Right renal pelvis (tissue), 4 donors: ENCODE measurements at regions not wholly inside any gene's neighbourhood (a gene's known extent, or its start where the extent isn't known, plus 50 kb on each side); places are given as distances from the start of the nearest gene placed in this dataset.

Source experiments
- DNase-seq, 4 donors: peaks; one replicate each; pipeline ENCODE4 v3.0.0-alpha.2; 2013; ENCODE audit warnings: low read depth in 4 of 4, low spot score in 3 of 4, missing footprints in 1 of 4

GRCh38 chr7:115113131-115113530, 191.2 kb downstream of the MDFIC start:
- no peak for DNase-seq

GRCh38 chr7:115110523-115110922, 188.6 kb downstream of the MDFIC start:
- no peak for DNase-seq

DNA sequence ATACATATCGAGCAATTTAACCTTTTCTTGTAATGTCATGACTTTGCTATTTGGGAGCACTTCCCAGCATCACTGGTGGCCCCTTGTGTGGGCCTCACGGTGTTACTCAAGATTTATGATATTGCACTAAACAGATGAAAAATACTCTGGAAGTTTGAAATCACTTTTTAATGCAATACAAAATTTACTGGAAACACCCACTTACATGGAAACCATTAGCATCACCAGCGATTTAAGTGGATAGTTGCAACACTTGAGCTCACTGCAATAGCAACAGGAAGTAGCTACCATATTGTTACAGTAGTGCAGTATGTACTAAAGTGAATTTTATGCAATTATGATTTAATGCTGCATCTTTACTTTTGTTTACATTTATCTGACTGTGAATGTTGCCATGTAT, 184.4 kb downstream of the MDFIC start:
- no peak for DNase-seq

DNA sequence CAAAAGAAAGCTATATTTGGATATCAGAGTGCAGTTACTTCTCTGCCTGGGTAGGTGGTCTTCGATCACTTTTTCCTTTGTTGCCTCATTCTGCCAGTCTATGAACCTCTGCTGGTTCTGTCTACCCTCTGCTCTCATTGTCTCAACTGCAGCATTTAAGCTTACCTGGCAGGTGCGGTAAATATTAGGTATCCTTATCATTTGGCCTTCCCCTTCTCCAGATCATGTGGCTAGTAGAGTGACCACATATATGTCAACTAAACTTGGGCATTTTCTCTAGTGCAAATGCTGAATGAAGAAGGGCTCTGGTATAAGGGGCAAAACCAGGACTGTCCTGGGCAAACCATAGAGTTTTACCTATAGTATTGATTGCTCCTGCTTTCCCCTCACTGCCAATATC, 180.8 kb downstream of the MDFIC start:
- no peak for DNase-seq

DNA sequence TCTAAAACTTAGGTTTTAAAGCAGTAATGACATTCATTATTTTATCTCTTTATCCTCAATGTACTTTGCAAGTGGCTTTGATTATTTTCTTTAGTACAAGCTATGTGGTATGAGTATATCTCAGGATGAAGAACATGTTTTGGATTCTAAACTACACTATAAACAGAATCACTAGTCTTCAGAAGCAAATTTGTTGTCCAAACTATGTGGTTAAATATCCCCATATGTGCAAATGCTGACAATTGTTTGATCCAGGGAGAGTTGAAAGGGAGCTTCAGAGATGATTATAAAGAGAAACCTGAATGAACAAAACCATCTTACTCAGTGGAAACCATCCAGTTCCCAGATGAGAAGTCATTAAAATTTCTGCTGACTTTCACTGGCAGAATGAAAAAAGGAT, 179.3 kb downstream of the MDFIC start:
- no peak for DNase-seq

DNA sequence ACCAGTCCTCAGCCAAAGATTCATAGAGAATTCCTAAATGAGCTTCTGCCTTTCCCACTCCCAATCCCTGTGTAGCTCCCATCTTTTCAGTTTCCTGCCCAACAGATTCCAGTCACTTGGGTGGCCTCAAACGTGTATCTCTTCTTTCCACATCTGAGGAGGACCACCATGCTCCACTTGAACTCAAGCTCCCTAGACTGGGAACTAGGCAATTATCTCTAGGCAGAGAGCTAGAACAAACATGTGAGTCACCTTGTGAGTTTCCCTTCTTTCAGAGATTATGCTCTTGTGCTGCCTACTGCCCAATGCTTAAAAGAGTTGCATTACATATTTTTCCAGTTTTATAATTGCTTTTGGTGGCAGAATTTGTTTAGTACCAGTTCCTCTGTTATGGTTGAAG, 178.0 kb downstream of the MDFIC start:
- no peak for DNase-seq

GRCh38 chr7:115097175-115097671, 175.3 kb downstream of the MDFIC start:
- no peak for DNase-seq

DNA sequence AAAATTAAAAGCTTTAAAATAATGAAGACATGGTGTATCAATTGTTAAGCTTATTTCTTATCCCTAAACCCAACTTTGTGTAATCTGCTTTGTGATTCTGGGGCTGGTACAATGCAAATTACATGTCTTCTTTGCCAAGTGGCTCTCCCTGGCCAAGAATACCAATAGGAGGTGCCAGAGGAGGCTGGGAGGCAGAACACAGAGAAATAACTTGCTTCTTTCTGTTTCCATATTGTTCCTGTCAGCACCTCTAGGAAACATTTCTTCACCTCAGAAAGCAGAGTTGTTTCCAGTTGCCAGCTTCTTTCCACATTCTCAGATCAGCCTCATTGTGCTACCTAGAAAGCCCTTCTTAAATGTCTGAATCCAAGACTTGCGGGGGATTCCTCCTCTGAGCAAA, 174.4 kb downstream of the MDFIC start:
- DNase-seq = no peak

GRCh38 chr7:115094163-115094562, 172.3 kb downstream of the MDFIC start:
- no peak for DNase-seq

- no peak for DNase-seq
These were observed 167.0 kb downstream of the MDFIC start for GRCh38 chr7:115088893-115089292.

GRCh38 chr7:115087437-115087836, 165.5 kb downstream of the MDFIC start:
- no peak for DNase-seq

GRCh38 chr7:115086146-115086841, 164.4 kb downstream of the MDFIC start:
- DNase-seq = no peak

DNA sequence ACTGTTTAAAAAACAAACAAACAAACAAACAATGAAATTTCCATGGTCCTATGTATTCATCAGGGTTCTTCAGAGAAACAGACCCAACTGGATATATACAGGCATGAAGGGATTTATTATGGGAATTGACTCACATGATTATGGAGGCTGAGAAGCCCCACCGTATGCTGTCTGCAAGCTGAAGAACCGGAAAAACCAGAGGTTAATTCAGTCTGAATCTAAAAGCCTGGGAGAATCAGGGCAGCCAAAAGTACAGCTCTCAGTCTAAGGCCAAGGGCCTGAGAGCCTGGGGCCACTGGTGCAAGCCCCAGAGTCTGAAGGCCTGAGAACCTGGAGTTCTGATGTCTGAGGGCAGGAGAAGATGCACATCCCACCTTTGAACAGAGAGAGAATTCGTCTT, 163.5 kb downstream of the MDFIC start:
- DNase-seq = no peak

GRCh38 chr7:115083935-115084334, 162.0 kb downstream of the MDFIC start:
- DNase-seq = no peak

GRCh38 chr7:115081772-115082171, 159.9 kb downstream of the MDFIC start:
- no peak for DNase-seq

- DNase-seq = no peak
These were observed 157.0 kb downstream of the MDFIC start for GRCh38 chr7:115078851-115079250.

DNA sequence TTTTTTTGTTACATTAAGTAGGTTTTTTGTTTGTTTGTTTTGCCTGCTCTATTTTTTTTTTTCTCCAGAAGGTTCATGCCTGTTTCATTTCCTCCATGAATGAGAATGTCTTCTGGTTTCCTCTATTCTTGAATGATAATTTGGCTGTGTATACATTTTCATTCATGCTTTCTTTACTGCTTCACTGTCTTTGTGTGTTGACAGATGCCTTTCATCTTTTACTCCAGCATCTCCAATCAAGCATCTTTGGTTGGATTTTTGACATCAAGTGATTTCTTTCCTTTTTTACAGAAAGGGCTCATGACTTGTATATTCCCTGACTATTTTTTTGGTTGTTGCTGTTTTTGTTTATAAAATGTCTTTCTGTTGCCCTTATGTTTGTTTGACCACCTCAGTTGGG, 156.5 kb downstream of the MDFIC start:
- no peak for DNase-seq

- DNase-seq = no peak
These were observed 148.4 kb downstream of the MDFIC start for GRCh38 chr7:115070311-115070710.
